Glutamatergic neuron (in vitro differentiated cells): ENCODE measurements at regions not wholly inside any gene's neighbourhood (a gene's known extent, or its start where the extent isn't known, plus 50 kb on each side); places are given as distances from the start of the nearest gene placed in this dataset.

ENCODE experiments used
- DNase-seq: peaks from one replicate; pipeline ENCODE4 v3.0.0; 2022
- H3K27ac Mint-ChIP-seq: one replicate; pipeline ENCODE4 v1.8.0; 2020; ENCODE audit warnings: mild to moderate bottlenecking, mixed read lengths, inconsistent platforms; ENCODE audit not compliant: unreplicated experiment
- H3K27me3 Mint-ChIP-seq: one replicate; pipeline ENCODE4 v1.8.0; 2020; ENCODE audit warnings: mild to moderate bottlenecking, moderate library complexity, mixed read lengths, inconsistent platforms; ENCODE audit not compliant: unreplicated experiment
- H3K36me3 Mint-ChIP-seq: one replicate; pipeline ENCODE4 v1.8.0; 2020; ENCODE audit warnings: mild to moderate bottlenecking, mixed read lengths, inconsistent platforms; ENCODE audit not compliant: unreplicated experiment
- H3K4me1 Mint-ChIP-seq: one replicate; pipeline ENCODE4 v1.8.0; 2020; ENCODE audit warnings: mild to moderate bottlenecking, low read depth, mixed read lengths, inconsistent platforms; ENCODE audit not compliant: unreplicated experiment
- H3K4me3 Mint-ChIP-seq: one replicate; pipeline ENCODE4 v1.8.0; 2020; ENCODE audit warnings: mild to moderate bottlenecking, mixed read lengths, inconsistent platforms; ENCODE audit not compliant: unreplicated experiment
- H3K9me3 Mint-ChIP-seq: one replicate; pipeline ENCODE4 v1.8.0; 2020; ENCODE audit warnings: mild to moderate bottlenecking, moderate library complexity, mixed read lengths, inconsistent platforms; ENCODE audit not compliant: unreplicated experiment
- TF ChIP-seq, protein P1 (sequence below): fragments of 200-600 bp; sonication (generic); IDR thresholded peaks from one replicate; pipeline ENCODE4 v1.5.0; 2021; ENCODE audit not compliant: partially characterized antibody, unreplicated experiment

DNA sequence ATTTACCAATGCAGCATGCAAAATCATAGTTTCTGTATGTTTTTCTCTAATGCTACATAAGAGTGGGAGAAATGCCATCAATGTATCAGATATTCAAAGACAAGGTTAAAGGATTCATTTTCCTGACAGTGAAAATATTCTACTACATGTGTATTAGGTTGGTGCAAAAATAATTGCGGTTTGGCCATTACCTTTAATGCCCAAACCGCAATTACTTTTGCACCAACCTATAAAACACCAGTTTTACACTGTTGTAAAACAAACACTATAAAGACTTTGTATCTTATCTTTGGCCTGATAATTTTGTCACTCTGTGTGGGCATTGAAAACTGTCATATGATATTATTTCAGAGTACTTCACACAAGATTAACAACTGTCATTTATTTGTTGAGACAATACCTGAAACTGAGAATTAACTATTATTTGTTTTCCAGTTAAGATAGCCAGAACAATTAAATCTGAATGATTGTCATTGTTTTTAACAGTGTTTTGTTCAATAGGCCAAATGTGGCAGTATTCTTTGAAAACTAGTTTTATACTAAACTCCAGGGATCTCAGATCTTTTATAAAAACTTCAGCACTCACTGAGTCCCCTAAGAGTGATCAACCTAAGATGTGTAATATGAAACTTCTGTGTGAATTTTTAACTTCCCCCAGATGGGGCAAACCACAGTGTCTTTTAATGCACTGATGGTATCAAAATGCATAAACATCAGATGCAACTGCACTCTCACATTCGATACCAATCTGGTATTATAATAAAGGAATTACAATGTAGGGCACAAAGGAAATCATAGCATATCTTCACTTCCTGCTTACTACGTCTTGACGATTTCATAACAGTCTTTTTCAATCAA, 53.8 kb upstream of the FBN2 start:
- H3K4me3 Mint-ChIP-seq = no peak overlapping the region
- TF ChIP-seq, protein P1, sequence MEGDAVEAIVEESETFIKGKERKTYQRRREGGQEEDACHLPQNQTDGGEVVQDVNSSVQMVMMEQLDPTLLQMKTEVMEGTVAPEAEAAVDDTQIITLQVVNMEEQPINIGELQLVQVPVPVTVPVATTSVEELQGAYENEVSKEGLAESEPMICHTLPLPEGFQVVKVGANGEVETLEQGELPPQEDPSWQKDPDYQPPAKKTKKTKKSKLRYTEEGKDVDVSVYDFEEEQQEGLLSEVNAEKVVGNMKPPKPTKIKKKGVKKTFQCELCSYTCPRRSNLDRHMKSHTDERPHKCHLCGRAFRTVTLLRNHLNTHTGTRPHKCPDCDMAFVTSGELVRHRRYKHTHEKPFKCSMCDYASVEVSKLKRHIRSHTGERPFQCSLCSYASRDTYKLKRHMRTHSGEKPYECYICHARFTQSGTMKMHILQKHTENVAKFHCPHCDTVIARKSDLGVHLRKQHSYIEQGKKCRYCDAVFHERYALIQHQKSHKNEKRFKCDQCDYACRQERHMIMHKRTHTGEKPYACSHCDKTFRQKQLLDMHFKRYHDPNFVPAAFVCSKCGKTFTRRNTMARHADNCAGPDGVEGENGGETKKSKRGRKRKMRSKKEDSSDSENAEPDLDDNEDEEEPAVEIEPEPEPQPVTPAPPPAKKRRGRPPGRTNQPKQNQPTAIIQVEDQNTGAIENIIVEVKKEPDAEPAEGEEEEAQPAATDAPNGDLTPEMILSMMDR = no peak

DNA sequence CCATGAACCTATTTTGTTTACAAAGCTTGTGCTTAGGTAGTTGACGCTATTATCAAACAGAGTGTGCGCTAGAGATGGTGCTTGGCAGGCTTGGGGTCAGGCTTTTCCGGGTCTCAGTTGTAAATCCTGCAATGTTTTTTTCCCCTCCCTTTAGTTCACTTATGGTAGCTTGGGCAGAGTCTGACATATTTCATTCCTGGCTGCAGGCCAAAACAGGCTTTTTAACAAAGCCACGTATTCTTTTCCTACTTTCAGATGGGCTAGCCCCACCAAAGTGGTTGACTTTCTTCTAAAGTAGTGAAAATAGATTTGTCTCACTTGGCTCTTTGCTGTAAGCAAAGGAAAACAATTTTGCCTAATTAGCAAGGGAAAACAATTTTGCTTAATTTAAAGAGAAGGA, 58.0 kb upstream of the FBN2 start:
- no peak overlapping the region for H3K27ac Mint-ChIP-seq
- H3K4me1 Mint-ChIP-seq = peaks cover 4% of the 10 kb centered on the region

More for the DNA sequence above, 53.8 kb upstream of the FBN2 start:
- no peak for DNase-seq
- no peaks in the 10 kb centered on the region for H3K27me3 Mint-ChIP-seq
- no peak overlapping the region for H3K27ac Mint-ChIP-seq
- peaks cover under 1% of the 10 kb centered on the region for H3K4me1 Mint-ChIP-seq
- no peaks in the 10 kb centered on the region for H3K9me3 Mint-ChIP-seq
- no peaks in the 10 kb centered on the region for H3K36me3 Mint-ChIP-seq

DNA sequence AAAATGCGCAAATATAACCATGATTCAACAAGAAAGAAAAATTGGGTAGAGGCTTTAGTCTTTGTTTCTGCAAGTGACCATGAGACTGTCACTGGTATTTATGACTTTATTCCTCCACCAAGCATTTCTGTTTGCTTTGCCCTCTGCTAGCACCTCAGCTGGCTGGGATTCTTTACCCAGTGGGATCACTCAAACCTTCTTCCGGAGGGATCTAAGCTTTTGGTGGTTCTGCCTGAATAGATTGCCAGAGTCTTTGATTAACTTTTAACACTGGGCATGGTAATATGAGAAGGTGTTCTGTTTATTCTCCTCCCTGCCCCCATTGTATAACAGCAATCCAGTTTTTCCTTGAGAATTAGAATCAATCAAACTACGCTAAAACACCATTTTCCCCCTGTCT, 59.1 kb upstream of the FBN2 start:
- DNase-seq = no peak
- no peaks in the 10 kb centered on the region for H3K27me3 Mint-ChIP-seq
- TF ChIP-seq, protein P1 = no peak
- H3K4me1 Mint-ChIP-seq = peaks cover 4% of the 10 kb centered on the region
- H3K36me3 Mint-ChIP-seq = no peaks in the 10 kb centered on the region
- H3K9me3 Mint-ChIP-seq = no peaks in the 10 kb centered on the region
- no peak overlapping the region for H3K27ac Mint-ChIP-seq
- H3K4me3 Mint-ChIP-seq = no peak overlapping the region

More for the DNA sequence above, 58.0 kb upstream of the FBN2 start:
- TF ChIP-seq, protein P1 = no peak
- Mint-ChIP-seq H3K9me3 (no peaks in the 10 kb centered on the region), H3K27me3 (no peaks in the 10 kb centered on the region), H3K4me3 (no peak overlapping the region), H3K36me3 (no peaks in the 10 kb centered on the region)
- DNase-seq = no peak

DNA sequence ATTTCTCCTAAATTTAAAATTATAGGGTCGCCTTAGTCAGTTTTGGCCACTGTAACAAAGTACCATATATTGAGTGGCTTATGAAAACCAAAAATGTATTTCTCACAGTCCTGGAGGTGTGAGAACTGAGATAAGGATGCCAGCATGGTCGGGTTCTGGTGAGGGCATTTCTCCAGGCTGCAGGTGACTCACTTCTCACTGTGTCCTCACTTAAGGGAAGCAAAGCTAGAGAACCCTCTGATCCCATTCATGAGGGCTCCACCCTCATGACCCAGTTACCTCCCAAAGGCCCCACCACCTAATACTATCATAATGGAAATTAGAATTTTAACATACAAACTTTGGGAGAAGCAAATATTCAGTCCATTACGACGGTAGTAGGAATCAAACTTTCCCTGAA, 75.1 kb upstream of the FBN2 start:
- H3K4me3 Mint-ChIP-seq = no peak overlapping the region
- TF ChIP-seq, protein P1 = no peak
- no peaks in the 10 kb centered on the region for H3K36me3 Mint-ChIP-seq
- no peaks in the 10 kb centered on the region for H3K4me1 Mint-ChIP-seq
- H3K27me3 Mint-ChIP-seq = no peaks in the 10 kb centered on the region
- no peaks in the 10 kb centered on the region for H3K9me3 Mint-ChIP-seq
- no peak for DNase-seq
- no peak overlapping the region for H3K27ac Mint-ChIP-seq

DNA sequence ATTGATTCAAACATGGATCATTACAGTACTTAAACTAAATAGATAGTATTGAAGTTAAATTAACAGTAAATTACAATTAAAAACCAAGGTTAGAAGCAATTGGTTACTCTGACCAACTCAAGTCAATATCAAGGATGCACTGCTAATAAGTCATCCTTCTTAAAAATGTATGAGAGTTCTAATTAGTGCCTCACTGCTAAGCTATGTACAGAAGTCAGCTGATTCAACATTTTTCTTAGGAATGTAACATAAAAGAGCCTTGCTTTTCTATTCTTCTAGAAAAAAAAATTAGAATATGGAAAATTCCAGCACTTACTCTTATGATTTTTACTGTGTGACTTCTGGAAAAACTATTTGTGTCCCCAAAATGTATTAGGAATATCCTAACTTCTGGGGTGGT, 75.7 kb upstream of the FBN2 start:
- Mint-ChIP-seq H3K36me3 (no peaks in the 10 kb centered on the region), H3K27me3 (no peaks in the 10 kb centered on the region), H3K4me1 (no peaks in the 10 kb centered on the region), H3K27ac (no peak overlapping the region), H3K4me3 (no peak overlapping the region), H3K9me3 (no peaks in the 10 kb centered on the region)
- TF ChIP-seq, protein P1 = no peak
- DNase-seq = no peak
